Nucleus accumbens (tissue), 56 donors: ENCODE measurements at regions not wholly inside any gene's neighbourhood (a gene's known extent, or its start where the extent isn't known, plus 50 kb on each side); places are given as distances from the start of the nearest gene placed in this dataset.
"Not testable (repeated sequence)": the region's sequence is repeated elsewhere in the genome, so short reads cannot be mapped to it uniquely, and the experiment has no call there.

ENCODE experiments used
- DNase-seq, 56 donors: peaks; one replicate each; lab custom pipeline; 2025; lab: John Stamatoyannopoulos, UW

GRCh38 chr5:156218367-156219158 lies 108.4 kb upstream of the SGCD start:
- DNase-seq: no peak

DNA sequence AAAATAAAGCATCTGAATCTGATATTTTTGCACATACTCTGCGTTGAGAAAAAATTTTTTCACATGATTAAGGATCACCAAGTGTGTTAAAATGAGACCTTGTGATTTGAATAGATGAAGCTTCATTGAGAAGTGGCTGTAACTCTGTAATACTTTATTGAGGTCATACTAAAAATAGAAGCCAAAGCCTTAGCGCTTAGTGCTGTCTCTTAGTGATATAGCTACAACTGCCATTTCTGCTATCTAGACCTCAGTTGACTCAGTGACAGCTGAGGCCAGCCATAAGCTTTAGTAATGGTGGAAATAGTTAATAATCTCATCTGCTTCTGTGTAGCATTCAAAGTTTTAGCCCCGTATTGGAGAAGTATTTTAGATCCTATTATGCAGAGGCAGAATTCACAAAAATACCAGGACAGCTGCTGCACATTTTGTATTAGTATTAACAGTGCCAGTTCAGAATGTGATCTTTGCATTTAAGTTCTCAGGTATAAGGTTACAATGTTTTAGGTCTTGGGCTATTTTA lies 107.4 kb upstream of the SGCD start:
- no peak for DNase-seq

DNA sequence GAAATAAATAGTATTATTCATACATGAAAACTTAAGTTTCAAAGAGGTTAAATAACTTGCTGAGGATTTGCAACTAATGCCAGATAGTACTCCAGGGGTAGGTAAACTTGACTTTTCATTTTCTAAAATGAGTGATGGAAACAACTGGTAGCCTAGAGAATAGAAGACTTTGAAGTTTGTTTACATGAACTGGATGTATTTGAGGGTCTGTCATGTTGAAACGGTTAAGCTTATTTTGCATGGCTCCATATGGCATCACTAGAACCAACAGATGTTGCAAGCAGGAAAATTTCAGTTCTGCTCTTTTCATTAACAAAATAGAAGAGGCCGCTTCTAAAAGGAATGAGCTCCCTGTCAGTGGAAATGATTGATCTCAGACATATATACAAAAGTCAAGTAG lies 105.1 kb upstream of the SGCD start:
- DNase-seq: no peak

- DNase-seq: no peak
Observed at GRCh38 chr5:156223547-156223946, 103.4 kb upstream of the SGCD start.

DNA sequence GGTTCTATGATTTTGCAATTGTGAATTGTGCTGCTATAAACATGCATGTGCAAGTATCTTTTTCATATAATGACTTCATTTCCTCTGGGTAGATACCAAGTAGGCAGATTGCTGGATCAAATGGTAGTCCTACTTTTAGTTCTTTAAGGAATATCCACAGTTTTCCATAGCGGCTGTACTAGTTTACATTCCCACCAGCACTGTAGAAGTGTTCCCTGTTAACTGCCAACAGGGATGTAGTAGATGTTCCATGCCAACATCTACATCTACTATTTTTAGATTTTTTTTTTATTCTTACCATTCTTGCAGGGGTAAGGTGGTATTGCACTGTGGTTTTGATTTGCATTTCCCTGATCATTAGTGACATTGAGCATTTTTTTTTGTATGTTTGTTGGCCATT lies 100.5 kb upstream of the SGCD start:
- DNase-seq: not testable (repeated sequence)

DNA sequence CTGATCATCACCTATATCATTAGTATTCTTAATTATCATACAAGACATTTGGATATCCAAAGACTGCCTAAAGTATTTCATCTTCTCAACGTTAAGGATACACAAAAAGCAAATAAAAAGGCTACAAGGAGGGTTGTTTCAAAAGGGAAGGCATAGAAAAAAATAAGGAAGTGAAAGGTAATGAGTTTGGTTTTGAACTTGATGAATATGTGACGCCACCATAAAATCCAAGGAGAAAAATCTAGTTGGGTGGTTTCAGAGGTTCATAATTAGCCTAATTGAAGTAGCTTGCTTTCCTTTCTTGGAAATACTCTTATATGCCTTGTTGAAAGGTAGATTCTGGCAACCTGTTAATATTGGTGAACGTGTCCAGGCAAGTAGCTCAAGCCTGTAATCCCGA lies 96.1 kb upstream of the SGCD start:
- DNase-seq: no peak

- DNase-seq: no peak
Observed at GRCh38 chr5:156232251-156232869, 94.6 kb upstream of the SGCD start.

DNA sequence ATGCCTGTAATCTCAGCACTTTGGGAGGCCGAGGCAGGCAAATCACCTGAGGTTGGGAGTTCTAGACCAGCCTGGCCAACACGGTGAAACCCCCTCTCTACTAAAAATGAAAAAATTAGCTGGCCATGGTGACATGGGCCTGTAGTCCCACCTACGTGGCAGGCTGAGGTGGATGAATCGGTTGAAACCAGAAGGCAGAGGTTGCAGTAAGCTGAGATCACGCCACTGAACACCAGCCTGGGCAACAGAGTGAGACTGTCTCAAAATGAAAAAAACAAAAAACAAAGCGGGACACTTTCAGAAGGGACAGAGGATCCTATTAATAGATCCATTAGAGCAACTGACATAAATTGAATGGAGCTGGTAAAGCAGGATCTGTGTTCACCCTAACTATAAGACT lies 89.6 kb upstream of the SGCD start:
- no peak for DNase-seq

DNA sequence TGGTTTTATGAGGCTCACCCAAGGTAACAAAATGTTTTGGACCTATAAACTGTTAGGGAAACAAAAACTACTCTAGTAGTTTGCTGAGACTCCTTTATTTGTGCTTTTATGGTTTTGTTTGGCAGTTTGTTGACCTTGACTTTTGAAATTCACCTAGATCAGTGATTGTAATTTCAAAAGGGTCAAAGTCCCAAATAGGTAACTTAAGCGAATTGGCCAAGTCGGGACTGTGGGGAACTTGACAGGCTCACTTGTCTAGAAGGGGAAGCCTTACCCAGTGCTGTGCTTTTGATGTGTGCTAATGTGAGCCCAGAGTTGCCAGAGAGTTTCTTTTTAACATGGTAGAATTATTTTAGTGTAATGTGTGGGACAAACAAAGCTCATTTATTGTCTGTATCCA lies 87.2 kb upstream of the SGCD start:
- no peak for DNase-seq

GRCh38 chr5:156240414-156240813 lies 86.5 kb upstream of the SGCD start:
- no peak for DNase-seq

GRCh38 chr5:156241266-156241665 lies 85.7 kb upstream of the SGCD start:
- no peak for DNase-seq

GRCh38 chr5:156245895-156246294 lies 81.1 kb upstream of the SGCD start:
- no peak for DNase-seq

- DNase-seq: no peak
Observed at GRCh38 chr5:156251076-156251475, 75.9 kb upstream of the SGCD start.

DNA sequence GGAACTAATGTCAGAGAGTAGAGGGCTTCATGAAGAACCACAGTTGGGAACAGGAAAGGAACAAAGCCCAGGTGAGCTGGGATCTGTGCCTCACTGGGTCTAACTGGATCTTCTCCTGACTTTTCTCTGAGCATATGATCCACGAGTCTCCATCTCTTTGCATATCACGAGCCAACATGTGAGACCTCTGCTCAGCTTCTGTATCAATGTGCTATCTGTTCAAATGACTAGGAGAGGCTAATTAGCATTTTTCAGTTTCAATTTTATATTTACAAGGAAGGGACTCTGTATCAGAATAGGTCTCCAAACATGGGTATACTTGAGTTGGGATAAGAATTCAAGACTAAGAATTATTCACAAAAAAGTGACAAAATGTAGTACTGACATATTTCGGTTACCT lies 73.8 kb upstream of the SGCD start:
- DNase-seq: no peak

GRCh38 chr5:156254196-156254595 lies 72.8 kb upstream of the SGCD start:
- DNase-seq: no peak

- no peak for DNase-seq
Observed at GRCh38 chr5:156256642-156257041, 70.3 kb upstream of the SGCD start.

DNA sequence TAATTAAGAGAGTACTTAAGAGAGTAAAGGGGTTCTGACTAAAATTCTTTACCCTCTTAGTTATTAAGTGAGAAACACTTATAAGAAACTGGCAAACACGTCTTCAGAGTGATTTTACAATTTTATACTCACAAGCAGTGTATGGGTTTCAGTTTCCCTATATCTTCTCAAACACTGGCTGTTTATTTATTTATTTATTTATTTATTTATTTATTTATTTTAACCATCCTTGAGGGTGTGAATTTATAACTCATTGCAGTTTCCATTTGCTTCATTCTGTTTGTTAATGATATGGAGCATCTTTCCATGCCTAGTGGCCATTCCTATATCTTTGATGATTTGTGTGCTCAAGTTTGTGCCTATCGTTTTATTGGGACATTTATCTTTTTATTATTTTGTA lies 68.0 kb upstream of the SGCD start:
- DNase-seq: no peak

GRCh38 chr5:156259618-156260017 lies 67.3 kb upstream of the SGCD start:
- no peak for DNase-seq

DNA sequence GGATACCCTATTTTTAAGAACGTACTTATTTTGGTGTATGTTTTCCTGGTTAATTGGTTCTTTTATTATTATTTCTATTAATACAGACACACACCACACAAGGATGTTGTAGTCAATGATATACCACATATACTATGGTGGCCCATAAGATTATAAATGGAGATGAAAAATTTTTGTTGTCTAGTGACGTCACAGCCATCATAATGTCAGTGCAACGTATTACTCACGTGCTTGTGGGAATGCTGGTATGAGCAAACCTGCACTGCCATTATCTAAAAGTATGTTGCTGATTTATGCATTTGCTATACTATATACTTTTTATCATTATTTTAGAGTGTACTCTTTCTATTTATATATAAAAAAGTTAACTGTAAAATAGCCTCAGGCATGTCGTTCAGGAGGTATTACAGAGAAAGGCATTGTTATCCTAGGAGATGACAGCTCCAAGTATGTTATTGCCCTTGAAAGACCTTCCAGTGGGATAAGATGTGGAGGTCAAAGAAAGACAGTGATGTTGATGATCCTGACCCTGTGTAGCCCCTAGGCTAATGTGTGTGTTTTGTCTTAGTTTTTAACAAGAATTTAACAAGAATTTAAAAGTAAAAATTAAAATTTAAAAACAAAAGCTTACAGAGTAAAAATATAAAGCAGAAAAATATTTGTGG lies 65.6 kb upstream of the SGCD start:
- DNase-seq: no peak

DNA sequence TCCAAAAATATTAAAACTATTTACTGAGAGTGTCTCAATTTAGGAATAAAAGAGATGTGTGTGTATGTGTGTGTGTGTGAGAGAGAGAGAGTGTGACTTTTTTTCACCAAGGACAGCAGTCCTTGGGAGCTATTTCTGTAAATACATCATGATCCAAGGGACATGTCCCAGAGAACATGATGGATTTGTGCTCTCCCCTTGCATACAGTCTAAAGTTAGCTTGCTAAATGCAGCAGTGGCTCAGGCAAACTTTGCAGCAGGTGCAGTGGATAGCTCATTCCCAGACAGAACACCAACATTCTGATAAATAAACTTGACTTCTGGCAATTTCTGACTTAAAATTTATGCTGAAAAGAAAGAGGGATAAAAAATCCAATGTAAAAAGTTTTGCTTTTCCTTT lies 55.4 kb upstream of the SGCD start:
- DNase-seq: no peak

DNA sequence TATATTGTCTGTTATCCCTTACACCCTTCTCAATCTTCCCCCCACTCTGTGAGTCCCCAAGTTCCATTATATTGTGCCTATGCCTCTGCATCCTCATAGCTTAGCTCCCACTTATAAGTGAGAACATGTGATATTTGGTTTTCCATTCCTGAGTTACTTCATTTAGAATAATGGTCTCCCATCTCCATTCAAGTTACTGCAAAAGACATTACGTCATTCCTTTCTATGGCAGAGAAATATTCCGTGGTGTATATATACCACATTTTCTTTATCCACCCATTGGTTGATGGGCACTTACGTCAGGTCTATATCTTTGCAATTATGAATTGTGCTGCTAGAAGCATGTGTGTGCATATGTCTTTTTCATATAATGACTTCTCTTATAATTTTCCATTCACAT lies 54.8 kb upstream of the SGCD start:
- no peak for DNase-seq

- no peak for DNase-seq
Observed at GRCh38 chr5:156273325-156273724, 53.6 kb upstream of the SGCD start.
